ENCODE measurements at regions not wholly inside any gene's neighbourhood (a gene's known extent, or its start where the extent isn't known, plus 50 kb on each side); places are given as distances from the start of the nearest gene placed in this dataset.

- Mint-ChIP-seq H3K9me3 (ENCODE audit: low read depth, unreplicated experiment) (peaks cover 2% of the 10 kb centered on the region), H3K36me3 (ENCODE audit: insufficient read depth, unreplicated experiment) (no peaks in the 10 kb centered on the region), H3K4me1 (ENCODE audit: low read depth, unreplicated experiment) (no peaks in the 10 kb centered on the region), H3K27me3 (ENCODE audit: unreplicated experiment) (no peaks in the 10 kb centered on the region), H3K4me3 (ENCODE audit: low read depth, unreplicated experiment) (no peak overlapping the region), H3K27ac (ENCODE audit: unreplicated experiment) (no peak overlapping the region)
- CTCF ChIA-PET: interaction anchor here (0.6 kb wide), 1 partner anchor 134 kb away, joined by 5 read pairs; no protein-coding TSS in a partner anchor
- no TSS peak for BruUV-seq (replicated peaks)
- no peak for DNase-seq
- intact Hi-C loops (cut with micrococcal nuclease; ENCODE audit: unreplicated experiment): loop anchor here (10.0 kb wide), 1 partner anchor 280 kb away; no protein-coding TSS in a partner anchor
- no peak for TF ChIP-seq CTCF (IDR thresholded peaks at IDR 0.05; ENCODE audit: unreplicated experiment)
These were observed 182.1 kb downstream of the MRPL39 start for GRCh38 chr21:25425156-25425555.

DNA sequence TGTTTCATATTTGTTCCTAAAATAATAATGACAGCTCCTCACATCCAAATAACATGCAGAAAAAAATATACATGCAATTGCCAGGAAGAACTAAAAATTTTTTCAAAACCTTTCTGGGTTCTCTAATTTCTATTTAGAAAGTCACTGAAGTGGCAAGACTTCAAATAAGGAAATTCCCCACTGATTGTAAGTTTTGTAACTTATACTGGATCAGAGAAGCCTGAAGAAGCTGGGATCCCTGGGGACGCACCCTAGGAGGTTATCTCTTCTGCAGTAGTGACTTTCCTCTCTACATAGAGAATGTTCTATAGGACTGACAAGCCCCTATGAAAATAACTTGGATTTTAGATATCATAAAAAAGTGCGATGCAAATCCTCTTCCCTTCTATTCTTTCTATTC is 182.6 kb downstream of the MRPL39 start:
- intact Hi-C loops (cut with micrococcal nuclease; ENCODE audit: unreplicated experiment): loop anchor here (5.0 to 10.0 kb wide), 2 partner anchors 138 to 280 kb away; no protein-coding TSS in a partner anchor
- CTCF ChIA-PET: interaction anchor here (0.6 kb wide), 1 partner anchor 134 kb away, joined by 5 read pairs; no protein-coding TSS in a partner anchor
- Mint-ChIP-seq H3K27ac (ENCODE audit: unreplicated experiment) (no peak overlapping the region), H3K4me3 (ENCODE audit: low read depth, unreplicated experiment) (no peak overlapping the region), H3K9me3 (ENCODE audit: low read depth, unreplicated experiment) (peaks cover 2% of the 10 kb centered on the region), H3K27me3 (ENCODE audit: unreplicated experiment) (no peaks in the 10 kb centered on the region), H3K4me1 (ENCODE audit: low read depth, unreplicated experiment) (no peaks in the 10 kb centered on the region), H3K36me3 (ENCODE audit: insufficient read depth, unreplicated experiment) (no peaks in the 10 kb centered on the region)
- no peak for TF ChIP-seq CTCF (IDR thresholded peaks at IDR 0.05; ENCODE audit: unreplicated experiment)
- no TSS peak for BruUV-seq (replicated peaks)
- no peak for DNase-seq

GRCh38 chr21:25424048-25424447 is 183.2 kb downstream of the MRPL39 start:
- H3K4me3 Mint-ChIP-seq (ENCODE audit: low read depth, unreplicated experiment): no peak overlapping the region
- no TSS peak for BruUV-seq (replicated peaks)

DNA sequence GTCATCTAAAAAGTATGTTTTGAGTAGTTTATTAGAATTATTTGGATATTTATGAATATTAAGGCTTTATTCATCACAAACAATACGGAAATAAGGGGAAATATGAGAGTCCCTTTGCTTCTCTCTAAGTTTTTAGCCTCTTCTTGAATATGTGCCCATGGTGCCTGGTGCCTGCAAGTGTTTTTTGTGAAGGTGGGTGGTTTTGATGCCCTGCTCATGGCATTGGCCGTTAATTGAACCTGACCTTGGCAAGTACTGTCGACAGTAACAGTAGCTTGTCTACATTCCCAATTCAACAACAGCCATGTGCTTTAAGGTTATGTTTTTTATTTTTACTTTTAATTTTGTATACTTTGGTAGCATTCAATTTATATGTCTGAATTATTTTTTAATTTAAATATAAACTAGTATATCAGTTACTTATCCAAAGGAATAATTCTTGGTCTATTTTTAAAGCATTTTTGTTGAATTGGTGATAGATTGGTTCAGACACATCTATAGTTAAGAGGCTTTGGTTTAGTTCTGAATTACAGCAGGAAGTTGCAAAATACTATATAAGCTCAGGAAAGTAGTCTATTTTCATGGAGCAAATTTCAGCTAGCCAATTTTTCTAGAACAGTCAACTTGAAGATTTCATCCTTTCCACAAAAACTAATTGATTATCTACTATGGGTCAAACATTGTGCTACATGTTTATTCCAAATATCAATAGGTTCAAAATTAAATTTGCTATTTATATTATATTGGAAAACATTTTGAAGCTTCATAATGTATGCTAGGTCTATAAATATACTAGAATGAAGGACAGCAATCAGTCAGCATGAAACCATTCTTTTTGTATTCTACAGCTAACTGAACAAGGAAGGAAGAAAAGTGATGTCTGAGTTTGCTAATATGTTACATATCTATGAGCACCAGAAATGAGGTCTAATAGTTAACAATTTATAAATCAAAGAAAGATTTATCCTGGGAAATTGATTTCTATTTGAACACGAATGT is 184.4 kb downstream of the MRPL39 start:
- Mint-ChIP-seq H3K27me3 (ENCODE audit: unreplicated experiment) (no peaks in the 10 kb centered on the region), H3K4me3 (ENCODE audit: low read depth, unreplicated experiment) (no peak overlapping the region), H3K4me1 (ENCODE audit: low read depth, unreplicated experiment) (no peaks in the 10 kb centered on the region), H3K27ac (ENCODE audit: unreplicated experiment) (no peak overlapping the region), H3K9me3 (ENCODE audit: low read depth, unreplicated experiment) (no peaks in the 10 kb centered on the region), H3K36me3 (ENCODE audit: insufficient read depth, unreplicated experiment) (no peaks in the 10 kb centered on the region)
- intact Hi-C loops (cut with micrococcal nuclease; ENCODE audit: unreplicated experiment): loop anchor here (5.0 to 10.0 kb wide), 2 partner anchors 139 to 282 kb away; no protein-coding TSS in a partner anchor
- CTCF ChIA-PET: no interaction called here
- BruUV-seq (replicated peaks): no TSS peak
- no peak for TF ChIP-seq CTCF (IDR thresholded peaks at IDR 0.05; ENCODE audit: unreplicated experiment)
- DNase-seq: no peak

More at GRCh38 chr21:25424048-25424447, 183.2 kb downstream of the MRPL39 start:
- CTCF ChIA-PET: no interaction called here
- intact Hi-C loops (cut with micrococcal nuclease; ENCODE audit: unreplicated experiment): loop anchor here (5.0 to 10.0 kb wide), 2 partner anchors 138 to 281 kb away; no protein-coding TSS in a partner anchor
- Mint-ChIP-seq H3K36me3 (ENCODE audit: insufficient read depth, unreplicated experiment) (no peaks in the 10 kb centered on the region), H3K27ac (ENCODE audit: unreplicated experiment) (no peak overlapping the region), H3K9me3 (ENCODE audit: low read depth, unreplicated experiment) (no peaks in the 10 kb centered on the region), H3K4me1 (ENCODE audit: low read depth, unreplicated experiment) (no peaks in the 10 kb centered on the region), H3K27me3 (ENCODE audit: unreplicated experiment) (no peaks in the 10 kb centered on the region)
- TF ChIP-seq CTCF (IDR thresholded peaks at IDR 0.05; ENCODE audit: unreplicated experiment): no peak
- no peak for DNase-seq

Data from Calu3 (cell line).